Testis (tissue), 2 donors: ENCODE measurements at regions not wholly inside any gene's neighbourhood (a gene's known extent, or its start where the extent isn't known, plus 50 kb on each side); places are given as distances from the start of the nearest gene placed in this dataset.

ENCODE experiments used
- DNase-seq: peaks from one replicate; pipeline ENCODE4 v3.0.0-alpha.2; 2019
- H3K27ac ChIP-seq, 2 donors: fragments of 200-600 bp; sonication (generic); one replicate each; pipeline ENCODE4 v1.5.1; 2019
- H3K27me3 ChIP-seq: fragments of 200-600 bp; sonication (generic); one replicate; pipeline ENCODE4 v1.5.1; 2019
- H3K36me3 ChIP-seq: fragments of 200-600 bp; sonication (generic); one replicate; pipeline ENCODE4 v1.5.1; 2017; ENCODE audit warnings: low read depth; ENCODE audit errors: missing control alignments
- H3K4me1 ChIP-seq: fragments of 200-600 bp; sonication (generic); one replicate; pipeline ENCODE4 v1.5.1; 2019
- H3K4me3 ChIP-seq, 2 donors: fragments of 200-600 bp; sonication (generic); one replicate each; pipeline ENCODE4 v1.5.1; 2017 to 2019
- H3K9me3 ChIP-seq: fragments of 200-600 bp; sonication (generic); one replicate; pipeline ENCODE4 v1.5.1; 2017
- POLR2A ChIP-seq: fragments of 450-650 bp; IDR thresholded peaks from one replicate; pipeline ENCODE4 v1.6.1; 2017; ENCODE audit warnings: antibody characterized with exemption, mild to moderate bottlenecking, moderate library complexity
- WGBS, 2 donors: methylation state at CpG; one replicate each; pipeline ENCODE4 v1.1.5; 2018; 5-methylcytosine and 5-hydroxymethylcytosine counted together
- intact Hi-C: fragments of 100-400 bp; cut with DNase I; formaldehyde crosslinking; loops from one replicate; pipeline ENCODE4 v1.15.1; 2023; ENCODE audit warnings: low total_unique reads
- TF ChIP-seq, protein P1 (sequence below), 3 experiments: fragments of 450-650 bp in 2 of 3; fragments of 200-600 bp in 1 of 3; sonication (generic) in 1 of 3; IDR thresholded peaks; one replicate each; pipeline ENCODE4 v1.5.1; 2016 to 2019; ENCODE audit warnings: antibody characterized with exemption in 3 of 3, mild to moderate bottlenecking in 2 of 3, moderate library complexity in 1 of 3

GRCh38 chr17:79356839-79357447 lies 253.9 kb downstream of the RBFOX3 start:
- Histone ChIP-seq H3K27ac (no peak overlapping the region), H3K36me3 (no peaks in the 10 kb centered on the region), H3K27me3 (no peaks in the 10 kb centered on the region), H3K4me1 (peaks cover 3% of the 10 kb centered on the region), H3K4me3 (no peak overlapping the region), H3K9me3 (no peaks in the 10 kb centered on the region)
- 84 to 88% methylated on average over 11 to 16 of the region's 16 CpGs for WGBS, 2 donors
- intact Hi-C loops: no loop called here
- TF ChIP-seq POLR2A: no peak
- TF ChIP-seq, protein P1, sequence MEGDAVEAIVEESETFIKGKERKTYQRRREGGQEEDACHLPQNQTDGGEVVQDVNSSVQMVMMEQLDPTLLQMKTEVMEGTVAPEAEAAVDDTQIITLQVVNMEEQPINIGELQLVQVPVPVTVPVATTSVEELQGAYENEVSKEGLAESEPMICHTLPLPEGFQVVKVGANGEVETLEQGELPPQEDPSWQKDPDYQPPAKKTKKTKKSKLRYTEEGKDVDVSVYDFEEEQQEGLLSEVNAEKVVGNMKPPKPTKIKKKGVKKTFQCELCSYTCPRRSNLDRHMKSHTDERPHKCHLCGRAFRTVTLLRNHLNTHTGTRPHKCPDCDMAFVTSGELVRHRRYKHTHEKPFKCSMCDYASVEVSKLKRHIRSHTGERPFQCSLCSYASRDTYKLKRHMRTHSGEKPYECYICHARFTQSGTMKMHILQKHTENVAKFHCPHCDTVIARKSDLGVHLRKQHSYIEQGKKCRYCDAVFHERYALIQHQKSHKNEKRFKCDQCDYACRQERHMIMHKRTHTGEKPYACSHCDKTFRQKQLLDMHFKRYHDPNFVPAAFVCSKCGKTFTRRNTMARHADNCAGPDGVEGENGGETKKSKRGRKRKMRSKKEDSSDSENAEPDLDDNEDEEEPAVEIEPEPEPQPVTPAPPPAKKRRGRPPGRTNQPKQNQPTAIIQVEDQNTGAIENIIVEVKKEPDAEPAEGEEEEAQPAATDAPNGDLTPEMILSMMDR (IDR thresholded peaks at IDR 0.05): no peak
- DNase-seq: no peak

DNA sequence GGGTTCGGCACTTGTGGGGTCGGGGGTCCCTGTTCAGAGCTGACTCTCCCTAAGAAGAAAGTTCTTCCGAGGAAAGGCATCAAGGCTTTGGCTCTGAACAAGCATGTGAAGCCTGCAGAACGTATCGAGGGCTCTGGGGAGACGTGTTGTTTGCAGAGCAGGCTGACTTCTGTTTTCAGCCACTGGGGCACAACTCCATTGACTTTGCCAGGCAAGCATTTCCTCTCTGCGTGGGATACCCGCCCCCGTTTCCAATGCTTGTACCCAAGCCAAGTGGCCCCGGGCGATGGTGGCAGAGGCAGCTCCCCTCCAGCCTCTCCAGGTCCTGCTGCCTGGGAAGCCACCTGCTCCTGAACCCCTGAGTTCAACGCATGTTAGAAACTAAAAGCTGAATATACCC lies 255.7 kb downstream of the RBFOX3 start:
- Histone ChIP-seq H3K27me3 (no peaks in the 10 kb centered on the region), H3K36me3 (no peaks in the 10 kb centered on the region), H3K27ac (no peak overlapping the region), H3K4me3 (no peak overlapping the region), H3K4me1 (no peaks in the 10 kb centered on the region), H3K9me3 (no peaks in the 10 kb centered on the region)
- intact Hi-C loops: no loop called here
- TF ChIP-seq, protein P1 (IDR thresholded peaks at IDR 0.05): no peak
- TF ChIP-seq POLR2A: no peak
- DNase-seq: no peak
- WGBS, 2 donors: 58 to 66% methylated on average over 7 to 12 of the region's 12 CpGs

DNA sequence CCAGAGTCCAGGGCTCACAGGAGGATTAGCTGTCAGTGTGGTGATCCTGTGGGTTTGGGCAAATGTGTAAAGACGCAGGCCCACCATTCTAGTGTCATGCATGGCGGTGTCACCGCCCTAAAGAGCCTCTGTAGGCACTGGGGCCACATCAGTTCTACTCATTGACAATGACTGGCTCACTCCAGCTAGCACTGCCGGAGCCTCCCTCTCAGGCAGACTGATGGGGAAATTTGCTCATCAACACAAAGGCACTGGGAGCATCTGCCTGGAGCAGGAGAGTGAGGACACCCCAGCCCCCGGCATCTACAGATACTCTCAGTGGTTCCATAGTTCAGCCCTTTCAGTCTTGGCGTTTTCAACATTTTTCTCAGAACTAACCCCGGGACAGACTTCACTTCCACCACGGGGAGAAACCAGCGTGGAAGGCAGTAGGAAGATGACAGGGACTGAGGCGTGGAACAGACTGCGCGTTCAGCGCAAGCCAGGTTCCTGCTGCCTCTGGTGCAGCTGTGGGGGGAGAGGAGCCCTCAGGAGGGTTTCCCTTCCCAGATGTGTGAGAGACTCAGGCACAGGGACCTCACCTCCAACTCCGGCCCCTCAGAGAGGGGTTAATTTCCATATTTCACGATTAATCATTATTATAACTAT lies 256.6 kb downstream of the RBFOX3 start:
- no peak overlapping the region for H3K27ac ChIP-seq
- H3K4me1 ChIP-seq: no peaks in the 10 kb centered on the region
- H3K36me3 ChIP-seq: no peaks in the 10 kb centered on the region
- intact Hi-C loops: no loop called here
- no peak for DNase-seq
- H3K9me3 ChIP-seq: no peaks in the 10 kb centered on the region
- H3K27me3 ChIP-seq: no peaks in the 10 kb centered on the region
- TF ChIP-seq POLR2A: no peak
- TF ChIP-seq, protein P1 (IDR thresholded peaks at IDR 0.05): no peak
- H3K4me3 ChIP-seq: no peak overlapping the region
- 85 to 87% methylated on average over 8 to 15 of the region's 15 CpGs for WGBS, 2 donors

DNA sequence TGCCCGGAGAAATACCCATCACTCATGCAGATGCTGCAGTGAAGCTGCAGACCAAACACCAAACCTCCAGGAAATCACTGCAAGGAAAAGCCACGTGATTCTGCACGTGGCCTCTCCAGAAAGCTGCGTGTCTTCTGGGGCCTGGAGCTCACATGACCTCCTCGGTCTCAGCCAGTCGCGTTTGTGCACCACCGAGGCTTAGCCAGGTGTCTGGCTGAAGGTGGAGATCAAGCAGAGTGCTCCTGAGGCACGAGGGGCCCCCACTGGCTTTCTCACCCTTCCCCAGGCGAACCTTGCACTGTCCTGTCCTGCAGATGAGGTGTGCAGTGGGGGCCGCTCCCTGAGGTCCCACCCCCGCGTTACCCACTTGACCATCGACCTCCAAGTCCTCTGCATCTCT lies 257.3 kb downstream of the RBFOX3 start:
- TF ChIP-seq POLR2A: no peak
- TF ChIP-seq, protein P1 (IDR thresholded peaks at IDR 0.05): no peak
- Histone ChIP-seq H3K9me3 (no peaks in the 10 kb centered on the region), H3K27me3 (no peaks in the 10 kb centered on the region), H3K4me3 (no peak overlapping the region), H3K36me3 (no peaks in the 10 kb centered on the region), H3K27ac (no peak overlapping the region), H3K4me1 (no peaks in the 10 kb centered on the region)
- WGBS, 2 donors: 79 to 80% methylated on average over 10 to 14 of the region's 14 CpGs
- DNase-seq: no peak
- intact Hi-C loops: no loop called here

DNA sequence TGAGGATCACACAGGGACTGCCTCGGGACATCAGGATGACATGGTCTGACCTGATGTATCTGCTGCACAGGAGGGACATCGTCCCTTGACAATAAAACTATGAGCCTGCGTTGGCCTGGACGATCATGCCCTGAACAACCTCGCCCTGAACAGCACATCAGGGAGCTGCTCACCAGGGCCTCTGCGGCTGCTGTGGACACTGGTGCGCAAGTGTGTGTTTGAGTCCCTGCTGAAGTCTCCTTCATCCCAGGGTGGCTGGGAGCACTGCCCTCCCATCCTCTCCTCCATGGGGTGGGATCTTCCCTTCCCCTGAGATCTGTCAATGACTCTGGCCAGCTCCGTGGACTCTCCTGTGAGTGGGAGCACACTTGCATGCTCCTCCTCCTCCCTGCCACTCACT lies 257.8 kb downstream of the RBFOX3 start:
- WGBS, 2 donors: 63 to 90% methylated on average over 3 to 8 of the region's 8 CpGs
- H3K9me3 ChIP-seq: no peaks in the 10 kb centered on the region
- no peaks in the 10 kb centered on the region for H3K36me3 ChIP-seq
- no peak overlapping the region for H3K4me3 ChIP-seq
- DNase-seq: no peak
- TF ChIP-seq, protein P1 (IDR thresholded peaks at IDR 0.05): no peak
- TF ChIP-seq POLR2A: no peak
- H3K4me1 ChIP-seq: no peaks in the 10 kb centered on the region
- H3K27ac ChIP-seq: no peak overlapping the region
- intact Hi-C loops: no loop called here
- H3K27me3 ChIP-seq: no peaks in the 10 kb centered on the region
